ENCODE measurements at regions not wholly inside any gene's neighbourhood (a gene's known extent, or its start where the extent isn't known, plus 50 kb on each side); places are given as distances from the start of the nearest gene placed in this dataset.
"Not testable (repeated sequence)": the region's sequence is repeated elsewhere in the genome, so short reads cannot be mapped to it uniquely, and the experiment has no call there.

DNA sequence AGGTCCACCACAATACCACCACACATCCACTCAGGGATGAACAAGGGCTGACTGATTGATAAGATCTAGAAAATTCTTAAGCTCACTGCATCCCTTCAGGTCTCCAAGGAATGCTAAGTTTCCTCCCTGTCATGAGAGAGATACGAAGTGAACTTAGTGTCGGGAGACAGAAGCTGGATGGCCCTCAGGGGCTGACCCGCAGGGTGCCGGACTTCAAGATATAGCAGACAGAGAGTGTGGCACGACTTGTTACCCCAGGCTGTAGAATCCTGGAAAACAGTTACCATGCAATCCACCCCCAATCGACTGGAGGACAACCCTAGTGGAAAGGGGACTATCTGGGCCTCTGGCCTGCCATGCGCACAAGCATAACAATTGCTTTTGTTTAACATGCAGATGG is 1217.5 kb upstream of the ATXN8OS start:
- TF ChIP-seq CTCF, POLR2A, EP300 (IDR thresholded peaks at IDR 0.05): not testable (repeated sequence)
